IMR-90 (cell line): ENCODE measurements at regions not wholly inside any gene's neighbourhood (a gene's known extent, or its start where the extent isn't known, plus 50 kb on each side); places are given as distances from the start of the nearest gene placed in this dataset.

Experiments
- ATAC-seq: fragments of 200-7000 bp; cut with Tn5 transposase; 2 replicates; pipeline ENCODE4 v1.9.1; 2020; ENCODE audit warnings: low read depth, mild to moderate bottlenecking, moderate library complexity
- BruUV-seq: library from RNA; stranded (reverse); fragments of 400-500 nt; replicated peaks from 2 replicates; lab custom pipeline; 2021; lab: Mats Ljungman, UMichigan
- CTCF ChIA-PET: fragments of 300-600 bp; formaldehyde crosslinking; extraction: SDS; loops from one replicate; lab custom pipeline; 2021; ENCODE audit warnings: antibody characterized with exemption; lab: Yijun Ruan, JAX
- POLR2A ChIA-PET: fragments of 300-600 bp; sonication (Branson Sonifier 250); formaldehyde crosslinking; loops from one replicate; lab custom pipeline; 2022; ENCODE audit warnings: antibody characterized with exemption; ENCODE audit not compliant: unreplicated experiment; lab: Charles Lee
- DNase-seq: peaks from one replicate; pipeline ENCODE4 v3.0.0; 2013
- H2AFZ ChIP-seq: replicated peaks from 2 replicates; pipeline ENCODE3; 2013; ENCODE audit warnings: low read length, mild to moderate bottlenecking; ENCODE audit not compliant: poor library complexity
- H2AK5ac ChIP-seq: 2 replicates; pipeline ENCODE4 v1.6.1; 2013; ENCODE audit warnings: low read depth, low read length, inconsistent platforms
- H2AK9ac ChIP-seq: replicated peaks from 2 replicates; pipeline ENCODE3; 2013; ENCODE audit warnings: mild to moderate bottlenecking, low read depth, low read length, moderate library complexity; ENCODE audit not compliant: poor library complexity
- H2BK120ac ChIP-seq: 2 replicates; pipeline ENCODE4 v1.6.1; 2013; ENCODE audit warnings: low read depth, low read length, inconsistent platforms
- H2BK15ac ChIP-seq: 3 replicates; pipeline ENCODE4 v1.6.1; 2013; ENCODE audit warnings: low read depth, low read length, inconsistent platforms
- H2BK20ac ChIP-seq: 2 replicates; pipeline ENCODE4 v1.6.1; 2013; ENCODE audit warnings: low read depth, mild to moderate bottlenecking, inconsistent platforms, low read length, moderate library complexity
- H2BK5ac ChIP-seq: 2 replicates; pipeline ENCODE4 v1.6.1; 2013; ENCODE audit warnings: mild to moderate bottlenecking, low read depth, low read length, inconsistent platforms; ENCODE audit not compliant: poor library complexity, severe bottlenecking
- H3K14ac ChIP-seq: replicated peaks from 2 replicates; pipeline ENCODE4 v1.6.1; 2013; ENCODE audit warnings: low read depth, low read length, inconsistent platforms
- H3K18ac ChIP-seq: 2 replicates; pipeline ENCODE4 v1.6.1; 2013; ENCODE audit warnings: low read depth, low read length, control low read depth
- H3K23ac ChIP-seq: 2 replicates; pipeline ENCODE4 v1.6.1; 2013; ENCODE audit warnings: low read depth, low read length, inconsistent platforms
- H3K27ac ChIP-seq: 2 replicates; pipeline ENCODE4 v1.5.1; 2013; ENCODE audit warnings: mild to moderate bottlenecking, control low read depth, low read length; ENCODE audit not compliant: insufficient read depth
- H3K27me3 ChIP-seq: 2 replicates; pipeline ENCODE4 v1.6.1; 2013; ENCODE audit warnings: low read length; ENCODE audit not compliant: control insufficient read depth, insufficient read depth
- H3K36me3 ChIP-seq: 2 replicates; pipeline ENCODE4 v1.6.1; 2013; ENCODE audit warnings: low read length, mixed read lengths; ENCODE audit not compliant: control insufficient read depth, insufficient read depth
- H3K4ac ChIP-seq: 2 replicates; pipeline ENCODE4 v1.6.1; 2013; ENCODE audit warnings: low read depth, low read length, inconsistent platforms
- H3K4me1 ChIP-seq: 2 replicates; pipeline ENCODE4 v1.6.1; 2013; ENCODE audit warnings: low read length, mixed read lengths; ENCODE audit not compliant: control insufficient read depth, insufficient read depth
- H3K4me2 ChIP-seq: 2 replicates; pipeline ENCODE4 v1.6.1; 2013; ENCODE audit warnings: low read depth, mild to moderate bottlenecking, control low read depth, low read length, moderate library complexity
- H3K4me3 ChIP-seq: 2 replicates; pipeline ENCODE4 v1.5.1; 2013; ENCODE audit warnings: low read depth, mild to moderate bottlenecking, control low read depth, low read length, moderate library complexity; ENCODE audit not compliant: insufficient read depth
- H3K56ac ChIP-seq: 2 replicates; pipeline ENCODE4 v1.6.1; 2013; ENCODE audit warnings: low read length, inconsistent platforms; ENCODE audit not compliant: insufficient read depth; ENCODE audit errors: extremely low read depth
- H3K79me1 ChIP-seq, 2 experiments: 2 replicates each; pipeline ENCODE4 v1.6.1; 2013; ENCODE audit warnings: low read length in 2 of 2, inconsistent platforms in 1 of 2, low read depth in 1 of 2
- H3K9ac ChIP-seq: 2 replicates; pipeline ENCODE4 v1.6.1; 2013; ENCODE audit warnings: low read depth, low read length, control low read depth
- H3K9me1 ChIP-seq: 2 replicates; pipeline ENCODE4 v1.6.1; 2013; ENCODE audit warnings: low read length, inconsistent platforms; ENCODE audit not compliant: insufficient read depth
- H3K9me3 ChIP-seq: 2 replicates; pipeline ENCODE4 v1.6.1; 2013; ENCODE audit warnings: low read length; ENCODE audit not compliant: control insufficient read depth, insufficient read depth
- H4K20me1 ChIP-seq: 2 replicates; pipeline ENCODE4 v1.6.1; 2013; ENCODE audit warnings: low read length, inconsistent platforms; ENCODE audit not compliant: insufficient read depth
- H4K5ac ChIP-seq: 2 replicates; pipeline ENCODE4 v1.6.1; 2013; ENCODE audit warnings: mild to moderate bottlenecking, low read depth, low read length, control low read depth
- H4K8ac ChIP-seq, 2 experiments: 2 replicates each; pipeline ENCODE4 v1.6.1; 2013; ENCODE audit warnings: low read depth in 2 of 2, low read length in 2 of 2, control low read depth in 1 of 2, inconsistent platforms in 1 of 2
- H4K91ac ChIP-seq: 2 replicates; pipeline ENCODE4 v1.6.1; 2013; ENCODE audit warnings: low read depth, low read length, inconsistent platforms; ENCODE audit not compliant: insufficient read depth
- BHLHE40 ChIP-seq: fragments of 150-350 bp; IDR thresholded peaks from 2 replicates; pipeline ENCODE4 v1.6.1; 2016; ENCODE audit warnings: mild to moderate bottlenecking, low read depth, low read length
- CEBPB ChIP-seq: IDR thresholded peaks from 2 replicates; pipeline ENCODE4 v1.6.1; 2012; ENCODE audit warnings: low read depth, low read length, improper control_type of control experiment
- CHD1 ChIP-seq: IDR thresholded peaks from 2 replicates; pipeline ENCODE4 v1.6.1; 2012; ENCODE audit warnings: low read depth, low read length, improper control_type of control experiment
- ELK1 ChIP-seq: fragments of 150-350 bp; IDR thresholded peaks from 2 replicates; pipeline ENCODE4 v1.6.1; 2016; ENCODE audit warnings: low read depth, mild to moderate bottlenecking, low read length, moderate library complexity, borderline replicate concordance
- FOS ChIP-seq: fragments of 150-350 bp; IDR thresholded peaks from 2 replicates; pipeline ENCODE4 v1.6.1; 2016; ENCODE audit warnings: low read depth, low read length
- MAFK ChIP-seq: IDR thresholded peaks from 2 replicates; pipeline ENCODE4 v1.6.1; 2012; ENCODE audit warnings: low read depth, low read length, improper control_type of control experiment
- MAZ ChIP-seq: IDR thresholded peaks from 2 replicates; pipeline ENCODE4 v1.6.1; 2012; ENCODE audit warnings: low read depth, mild to moderate bottlenecking, low read length, improper control_type of control experiment, moderate library complexity, borderline replicate concordance
- MXI1 ChIP-seq: IDR thresholded peaks from 2 replicates; pipeline ENCODE4 v1.6.1; 2012; ENCODE audit warnings: low read depth, mild to moderate bottlenecking, low read length, moderate library complexity, borderline replicate concordance
- NFE2L2 ChIP-seq: fragments of 150-350 bp; IDR thresholded peaks from 2 replicates; pipeline ENCODE4 v1.6.1; 2016; ENCODE audit warnings: low read depth, mild to moderate bottlenecking, low read length
- POLR2A ChIP-seq: IDR thresholded peaks from 2 replicates; pipeline ENCODE4 v1.6.1; 2012; ENCODE audit warnings: mild to moderate bottlenecking, low read depth, low read length
- RAD21 ChIP-seq: IDR thresholded peaks from 2 replicates; pipeline ENCODE4 v1.6.1; 2012; ENCODE audit warnings: low read length, improper control_type of control experiment
- RCOR1 ChIP-seq: IDR thresholded peaks from 2 replicates; pipeline ENCODE4 v1.6.1; 2012; ENCODE audit warnings: mild to moderate bottlenecking, low read length, improper control_type of control experiment; ENCODE audit not compliant: insufficient replicate concordance
- RFX5 ChIP-seq: IDR thresholded peaks from 2 replicates; pipeline ENCODE4 v1.8.0; 2012; ENCODE audit warnings: low read depth, mild to moderate bottlenecking, low read length, moderate library complexity
- SMC3 ChIP-seq: fragments of 150-350 bp; IDR thresholded peaks from 2 replicates; pipeline ENCODE4 v1.6.1; 2016; ENCODE audit warnings: low read depth, mild to moderate bottlenecking, antibody characterized with exemption, low read length, moderate library complexity
- USF2 ChIP-seq: fragments of 150-350 bp; IDR thresholded peaks from 2 replicates; pipeline ENCODE4 v1.6.1; 2017; ENCODE audit warnings: mild to moderate bottlenecking, antibody characterized with exemption, low read length, low read depth
- WGBS, 2 experiments: methylation state at CpG; one replicate each; pipeline versions ENCODE4 v1.1.5 to v1.1.7; 2013; ENCODE audit warnings: missing lambda C conversion rate in 2 of 2; ENCODE audit not compliant: insufficient read length in 1 of 2; ENCODE audit errors: extremely low coverage in 2 of 2; 5-methylcytosine and 5-hydroxymethylcytosine counted together
- dilution Hi-C: fragments of 300-500 bp; cut with HindIII; formaldehyde crosslinking; loops from one replicate; pipeline ENCODE4 v1.14.3; 2018; ENCODE audit warnings: low sequenced_read_pairs; ENCODE audit not compliant: unreplicated experiment
- in situ Hi-C: fragments of 300-500 bp; cut with MboI; formaldehyde crosslinking; loops from 3 replicates; pipeline ENCODE4 v1.14.3; 2019; ENCODE audit warnings: low sequenced_read_pairs, inconsistent platforms, mixed read lengths
- intact Hi-C: fragments of 100-400 bp; cut with micrococcal nuclease; formaldehyde crosslinking; loops from 2 replicates; pipeline ENCODE4 v1.10.0; 2022
- TF ChIP-seq, protein P1 (sequence below): conservative IDR thresholded peaks from 2 replicates; pipeline ENCODE4 v1.5.1; 2012; ENCODE audit warnings: mild to moderate bottlenecking, low read depth, low read length, improper control_type of control experiment

DNA sequence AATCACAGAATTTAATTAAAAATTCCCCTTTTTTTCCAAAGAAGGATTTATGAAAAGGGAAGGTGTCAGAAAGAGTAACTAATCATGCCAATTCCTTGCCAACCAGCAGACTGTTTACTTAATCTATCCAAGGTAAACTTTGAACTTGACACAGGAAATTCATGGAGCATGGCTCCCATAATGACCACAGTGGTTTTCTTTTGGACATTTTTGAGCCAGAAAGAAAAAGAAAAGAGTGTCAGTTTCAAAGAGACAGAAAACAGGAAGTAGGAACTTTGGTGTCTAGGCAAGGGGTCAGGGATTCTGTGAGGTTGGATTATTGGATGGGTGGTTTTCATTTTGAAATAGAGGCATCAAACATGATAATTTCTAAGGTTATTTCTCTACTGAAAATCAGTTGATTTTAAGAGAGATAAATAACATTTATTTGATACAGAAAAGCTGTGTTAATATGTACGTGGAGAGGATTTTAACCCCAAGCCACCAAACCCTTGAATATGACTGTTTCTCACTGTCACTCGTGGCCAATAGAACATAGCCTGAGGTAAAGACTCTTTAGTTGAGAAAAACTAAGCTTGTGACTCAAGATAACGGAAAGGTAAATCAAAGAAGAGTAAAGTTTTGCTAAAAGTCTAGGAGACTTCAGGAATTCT lies 196.1 kb downstream of the TTC6 start:
- BruUV-seq: no TSS peak
- ChIA-PET POLR2A (no interaction called here), CTCF (no interaction called here)
- Histone ChIP-seq H2AK9ac (no peak overlapping the region), H3K9me1 (no peaks in the 10 kb centered on the region), H2BK15ac (no peak overlapping the region), H3K9me3 (no peaks in the 10 kb centered on the region), H3K14ac (no peak overlapping the region), H2AFZ (no peak overlapping the region), H2BK120ac (no peak overlapping the region), H2BK20ac (no peak overlapping the region), H4K8ac (no peak overlapping the region), H3K4me2 (no peak overlapping the region), H3K4me1 (no peaks in the 10 kb centered on the region), H3K36me3 (no peaks in the 10 kb centered on the region), H3K56ac (no peak overlapping the region), H3K23ac (no peak overlapping the region), H3K4ac (no peak overlapping the region), H4K5ac (no peak overlapping the region), H3K27me3 (no peaks in the 10 kb centered on the region), H4K91ac (no peak overlapping the region), H3K18ac (no peak overlapping the region), H3K27ac (no peak overlapping the region), H3K9ac (no peak overlapping the region), H2BK5ac (no peak overlapping the region), H3K79me1 (no peaks in the 10 kb centered on the region), H3K4me3 (no peak overlapping the region), H2AK5ac (no peak overlapping the region), H4K20me1 (no peaks in the 10 kb centered on the region)
- in situ Hi-C loops (no loop called here), intact Hi-C loops (no loop called here), dilution Hi-C loops (no loop called here)
- DNase-seq: no peak
- no CpG with 5 or more reads among the region's 3 CpGs for WGBS, 2 experiments
- no peak for TF ChIP-seq MAFK
- no peak for TF ChIP-seq NFE2L2
- TF ChIP-seq SMC3: no peak
- TF ChIP-seq RFX5: no peak
- no peak for TF ChIP-seq CEBPB
- no peak for TF ChIP-seq BHLHE40
- no peak for TF ChIP-seq MXI1
- no peak for TF ChIP-seq POLR2A
- no peak for TF ChIP-seq RAD21
- no peak for TF ChIP-seq FOS
- no peak for TF ChIP-seq MAZ
- no peak for TF ChIP-seq RCOR1
- TF ChIP-seq USF2: no peak
- TF ChIP-seq, protein P1, sequence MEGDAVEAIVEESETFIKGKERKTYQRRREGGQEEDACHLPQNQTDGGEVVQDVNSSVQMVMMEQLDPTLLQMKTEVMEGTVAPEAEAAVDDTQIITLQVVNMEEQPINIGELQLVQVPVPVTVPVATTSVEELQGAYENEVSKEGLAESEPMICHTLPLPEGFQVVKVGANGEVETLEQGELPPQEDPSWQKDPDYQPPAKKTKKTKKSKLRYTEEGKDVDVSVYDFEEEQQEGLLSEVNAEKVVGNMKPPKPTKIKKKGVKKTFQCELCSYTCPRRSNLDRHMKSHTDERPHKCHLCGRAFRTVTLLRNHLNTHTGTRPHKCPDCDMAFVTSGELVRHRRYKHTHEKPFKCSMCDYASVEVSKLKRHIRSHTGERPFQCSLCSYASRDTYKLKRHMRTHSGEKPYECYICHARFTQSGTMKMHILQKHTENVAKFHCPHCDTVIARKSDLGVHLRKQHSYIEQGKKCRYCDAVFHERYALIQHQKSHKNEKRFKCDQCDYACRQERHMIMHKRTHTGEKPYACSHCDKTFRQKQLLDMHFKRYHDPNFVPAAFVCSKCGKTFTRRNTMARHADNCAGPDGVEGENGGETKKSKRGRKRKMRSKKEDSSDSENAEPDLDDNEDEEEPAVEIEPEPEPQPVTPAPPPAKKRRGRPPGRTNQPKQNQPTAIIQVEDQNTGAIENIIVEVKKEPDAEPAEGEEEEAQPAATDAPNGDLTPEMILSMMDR: no peak
- TF ChIP-seq ELK1: no peak
- no peak for TF ChIP-seq CHD1
- no peak for ATAC-seq
